Thyroid gland (tissue), 4 donors: ENCODE measurements at regions not wholly inside any gene's neighbourhood (a gene's known extent, or its start where the extent isn't known, plus 50 kb on each side); places are given as distances from the start of the nearest gene placed in this dataset.
"Not testable (repeated sequence)": the region's sequence is repeated elsewhere in the genome, so short reads cannot be mapped to it uniquely, and the experiment has no call there.

ENCODE experiments used
- DNase-seq, 2 donors: peaks; one replicate each; pipeline ENCODE4 v3.0.0-alpha.2; 2019
- H3K27ac ChIP-seq, 3 donors: fragments of 200-600 bp; sonication (generic); 1 replicate in 2 of 3; 2 replicates in 1 of 3; pipeline ENCODE4 v1.5.1; 2016 to 2019; ENCODE audit warnings: mild to moderate bottlenecking in 1 of 3, moderate library complexity in 1 of 3
- H3K27me3 ChIP-seq: fragments of 200-600 bp; sonication (generic); one replicate; pipeline ENCODE4 v1.5.1; 2019
- H3K36me3 ChIP-seq, 2 donors: fragments of 200-600 bp; sonication (generic); one replicate each; pipeline ENCODE4 v1.5.1; 2016 to 2019
- H3K4me1 ChIP-seq, 2 donors: fragments of 200-600 bp; sonication (generic); one replicate each; pipeline ENCODE4 v1.5.1; 2017 to 2019
- H3K4me3 ChIP-seq, 3 donors: fragments of 200-600 bp; sonication (generic); replicated peaks in 1 of 3; 1 replicate in 2 of 3; 2 replicates in 1 of 3; pipeline ENCODE4 v1.5.1; 2016; ENCODE audit warnings: mild to moderate bottlenecking in 1 of 3
- H3K9me3 ChIP-seq: fragments of 200-600 bp; sonication (generic); one replicate; pipeline ENCODE4 v1.5.1; 2017
- POLR2A ChIP-seq, 2 donors: fragments of 450-650 bp; IDR thresholded peaks; one replicate each; pipeline ENCODE4 v1.6.1; 2017; ENCODE audit warnings: antibody characterized with exemption in 2 of 2, mild to moderate bottlenecking in 2 of 2, moderate library complexity in 1 of 2
- WGBS, 2 donors: methylation state at CpG; one replicate each; pipeline ENCODE4 v1.1.5; 2017; 5-methylcytosine and 5-hydroxymethylcytosine counted together
- intact Hi-C: fragments of 100-400 bp; cut with DNase I; formaldehyde crosslinking; loops from one replicate; pipeline ENCODE4 v1.15.1; 2023
- TF ChIP-seq, protein P1 (sequence below), 6 experiments: fragments of 200-600 bp in 3 of 6; fragments of 450-650 bp in 3 of 6; sonication (generic) in 3 of 6; IDR thresholded peaks; one replicate each; pipeline ENCODE4 v1.5.1; 2016 to 2019; ENCODE audit warnings: antibody characterized with exemption in 6 of 6, mild to moderate bottlenecking in 2 of 6, inconsistent platforms in 1 of 6, moderate library complexity in 1 of 6

DNA sequence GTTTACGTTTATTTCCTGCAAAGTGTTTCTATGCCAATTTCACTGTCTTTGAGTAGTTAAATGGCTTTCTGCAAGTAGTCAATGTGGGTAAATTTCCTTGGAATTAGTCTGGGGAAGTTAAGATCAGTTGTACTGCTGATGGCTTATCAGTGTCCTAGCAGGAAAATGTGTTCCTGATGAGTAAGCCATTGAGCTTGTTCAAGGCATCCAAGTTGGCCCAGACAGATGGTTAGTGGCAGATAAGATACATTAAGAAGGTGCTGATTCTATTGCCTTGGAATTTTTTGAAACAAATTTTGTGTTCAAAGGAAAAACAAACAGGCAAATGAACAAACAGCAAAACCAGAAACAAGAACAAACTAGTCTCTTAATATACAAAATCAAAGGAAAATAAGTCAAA lies 258.4 kb downstream of the MAP2K6 start:
- H3K4me1 ChIP-seq: no peaks in the 10 kb centered on the region
- WGBS, 2 donors: 68 to 97% methylated on average over 1 of the region's 1 CpG

DNA sequence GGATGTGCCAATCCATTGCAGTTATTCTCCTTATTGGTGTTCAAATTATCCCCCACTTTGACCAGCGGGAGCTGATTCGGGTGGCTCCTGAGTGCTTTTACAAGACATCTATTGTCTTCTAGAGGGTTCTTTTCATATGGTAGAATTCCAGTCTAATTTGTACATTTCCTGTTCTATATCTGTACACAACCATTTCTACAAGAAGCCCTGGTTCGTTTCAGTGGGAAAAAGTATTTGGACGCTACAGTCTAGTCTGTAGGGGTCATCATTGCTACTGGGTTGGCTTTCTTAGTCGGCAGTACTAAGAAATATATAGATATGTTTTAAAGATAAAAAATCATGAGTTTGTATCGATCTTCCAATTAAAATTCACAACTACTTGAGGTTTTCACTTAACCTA lies 262.6 kb downstream of the MAP2K6 start:
- 74 to 77% methylated on average over 6 of the region's 6 CpGs for WGBS, 2 donors

More for the DNA sequence above, 258.4 kb downstream of the MAP2K6 start:
- Histone ChIP-seq H3K36me3 (no peaks in the 10 kb centered on the region), H3K9me3 (no peaks in the 10 kb centered on the region), H3K27me3 (no peaks in the 10 kb centered on the region), H3K27ac (no peak overlapping the region), H3K4me3 (no peak overlapping the region)
- TF ChIP-seq POLR2A (IDR thresholded peaks at IDR 0.05): no peak
- TF ChIP-seq, protein P1, sequence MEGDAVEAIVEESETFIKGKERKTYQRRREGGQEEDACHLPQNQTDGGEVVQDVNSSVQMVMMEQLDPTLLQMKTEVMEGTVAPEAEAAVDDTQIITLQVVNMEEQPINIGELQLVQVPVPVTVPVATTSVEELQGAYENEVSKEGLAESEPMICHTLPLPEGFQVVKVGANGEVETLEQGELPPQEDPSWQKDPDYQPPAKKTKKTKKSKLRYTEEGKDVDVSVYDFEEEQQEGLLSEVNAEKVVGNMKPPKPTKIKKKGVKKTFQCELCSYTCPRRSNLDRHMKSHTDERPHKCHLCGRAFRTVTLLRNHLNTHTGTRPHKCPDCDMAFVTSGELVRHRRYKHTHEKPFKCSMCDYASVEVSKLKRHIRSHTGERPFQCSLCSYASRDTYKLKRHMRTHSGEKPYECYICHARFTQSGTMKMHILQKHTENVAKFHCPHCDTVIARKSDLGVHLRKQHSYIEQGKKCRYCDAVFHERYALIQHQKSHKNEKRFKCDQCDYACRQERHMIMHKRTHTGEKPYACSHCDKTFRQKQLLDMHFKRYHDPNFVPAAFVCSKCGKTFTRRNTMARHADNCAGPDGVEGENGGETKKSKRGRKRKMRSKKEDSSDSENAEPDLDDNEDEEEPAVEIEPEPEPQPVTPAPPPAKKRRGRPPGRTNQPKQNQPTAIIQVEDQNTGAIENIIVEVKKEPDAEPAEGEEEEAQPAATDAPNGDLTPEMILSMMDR (IDR thresholded peaks at IDR 0.05): no peak
- DNase-seq: no peak
- intact Hi-C loops: no loop called here

DNA sequence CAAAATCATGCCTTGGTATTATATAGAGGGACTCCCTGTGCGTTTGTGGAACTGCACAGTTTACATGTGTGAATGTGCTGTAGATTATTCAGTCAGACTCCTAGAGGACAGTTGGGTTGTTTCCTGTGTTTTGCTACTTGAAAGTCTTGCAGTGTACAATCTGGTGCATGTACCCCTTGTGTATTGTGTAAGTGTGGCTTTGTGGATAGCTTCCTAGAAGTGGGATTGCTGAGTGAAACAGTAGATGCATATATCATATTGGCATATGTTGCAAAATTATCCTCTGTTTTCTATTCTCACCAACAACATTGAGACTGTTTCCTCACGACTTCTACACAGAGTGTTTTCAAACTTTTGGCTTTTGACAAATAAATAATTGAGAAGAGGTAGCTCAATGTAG lies 263.7 kb downstream of the MAP2K6 start:
- DNase-seq: no peak
- Histone ChIP-seq H3K36me3 (no peaks in the 10 kb centered on the region), H3K27me3 (no peaks in the 10 kb centered on the region), H3K4me1 (no peaks in the 10 kb centered on the region), H3K4me3 (no peak overlapping the region), H3K9me3 (no peaks in the 10 kb centered on the region), H3K27ac (no peak overlapping the region)
- WGBS, 2 donors: 79 to 89% methylated on average over 2 of the region's 2 CpGs
- TF ChIP-seq, protein P1 (IDR thresholded peaks at IDR 0.05): no peak
- no peak for TF ChIP-seq POLR2A (IDR thresholded peaks at IDR 0.05)
- intact Hi-C loops: no loop called here

More for the DNA sequence above, 262.6 kb downstream of the MAP2K6 start:
- Histone ChIP-seq H3K4me1 (no peaks in the 10 kb centered on the region), H3K9me3 (no peaks in the 10 kb centered on the region), H3K36me3 (no peaks in the 10 kb centered on the region), H3K27ac (no peak overlapping the region), H3K4me3 (no peak overlapping the region), H3K27me3 (no peaks in the 10 kb centered on the region)
- DNase-seq: no peak
- intact Hi-C loops: no loop called here
- no peak for TF ChIP-seq POLR2A (IDR thresholded peaks at IDR 0.05)
- TF ChIP-seq, protein P1 (IDR thresholded peaks at IDR 0.05): no peak

DNA sequence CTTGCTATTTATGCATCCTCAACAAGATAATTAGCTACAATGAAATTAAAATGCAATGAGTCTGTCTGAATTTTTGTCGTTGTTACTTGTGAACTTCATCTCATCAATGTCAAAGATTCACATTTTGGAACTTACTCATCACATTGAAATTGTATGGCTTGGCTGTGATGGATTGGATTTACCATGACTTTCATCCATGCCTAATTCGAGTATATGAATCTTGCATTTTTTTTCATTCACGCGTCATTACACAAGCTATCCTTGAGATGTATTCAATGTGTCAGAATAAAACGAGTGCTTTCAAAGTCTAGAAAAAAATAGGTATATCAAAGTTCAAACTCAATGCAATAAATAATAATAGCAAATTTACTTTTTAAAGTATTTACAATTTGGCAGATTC lies 265.3 kb downstream of the MAP2K6 start:
- Histone ChIP-seq H3K4me3 (no peak overlapping the region), H3K36me3 (no peaks in the 10 kb centered on the region), H3K27ac (no peak overlapping the region), H3K9me3 (no peaks in the 10 kb centered on the region), H3K27me3 (no peaks in the 10 kb centered on the region), H3K4me1 (no peaks in the 10 kb centered on the region)
- WGBS, 2 donors: 90 to 95% methylated on average over 5 of the region's 5 CpGs
- intact Hi-C loops: no loop called here
- TF ChIP-seq, protein P1 (IDR thresholded peaks at IDR 0.05): no peak
- no peak for TF ChIP-seq POLR2A (IDR thresholded peaks at IDR 0.05)
- no peak for DNase-seq

DNA sequence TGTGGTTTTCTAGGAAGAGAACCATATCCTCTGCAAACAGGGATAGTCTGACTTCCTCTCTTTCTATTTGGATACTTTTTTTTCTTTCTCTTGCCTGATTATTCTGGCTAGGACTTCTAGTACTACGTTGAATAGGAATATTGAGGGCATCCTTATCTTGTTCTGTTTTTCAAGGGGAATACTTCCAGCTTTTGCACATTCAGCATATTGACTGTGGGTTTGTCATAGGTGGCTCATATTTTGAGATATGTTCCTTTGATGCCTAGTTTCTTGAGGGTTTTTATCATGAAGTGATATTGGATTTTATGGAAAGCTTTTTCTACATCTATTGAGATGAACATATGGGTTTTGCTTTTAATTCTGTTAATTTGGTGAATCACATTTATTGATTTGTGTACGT lies 269.8 kb downstream of the MAP2K6 start:
- no peaks in the 10 kb centered on the region for H3K27me3 ChIP-seq
- intact Hi-C loops: no loop called here
- no peaks in the 10 kb centered on the region for H3K4me1 ChIP-seq
- WGBS, 2 donors: 67 to 72% methylated on average over 2 of the region's 2 CpGs
- no peaks in the 10 kb centered on the region for H3K36me3 ChIP-seq
- no peak overlapping the region for H3K27ac ChIP-seq
- H3K9me3 ChIP-seq: no peaks in the 10 kb centered on the region
- TF ChIP-seq POLR2A (IDR thresholded peaks at IDR 0.05): no peak
- no peak for DNase-seq
- no peak overlapping the region for H3K4me3 ChIP-seq

DNA sequence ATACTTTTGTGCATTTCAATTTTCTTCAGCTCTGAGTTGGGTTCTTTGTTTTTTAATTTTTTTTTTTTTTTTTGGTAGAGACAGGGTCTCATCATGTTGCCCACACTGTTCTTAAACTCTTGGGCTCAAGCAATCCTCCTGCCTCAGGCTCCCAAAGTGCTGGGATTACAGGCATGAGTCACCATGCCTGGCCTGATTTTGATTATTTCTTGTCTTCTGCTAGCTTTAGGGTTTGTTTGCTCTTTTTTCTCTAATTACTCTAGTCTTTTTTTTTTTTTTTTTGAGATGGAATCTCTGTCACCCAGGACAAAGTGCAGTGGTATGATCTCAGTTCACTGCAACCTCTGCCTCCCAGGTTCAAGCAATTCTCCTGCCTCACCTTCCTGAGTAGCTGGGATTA lies 270.7 kb downstream of the MAP2K6 start:
- DNase-seq, H3K4me3 ChIP-seq, H3K27me3 ChIP-seq, intact Hi-C loops, H3K9me3 ChIP-seq, H3K27ac ChIP-seq, H3K4me1 ChIP-seq, H3K36me3 ChIP-seq: not testable (repeated sequence)
